Stimulated activated CD4-positive, alpha-beta T cell treated with anti-CD3 and anti-CD28 coated beads, Interleukin-4, amount 100 ng/mL, for 24 hours (primary cell): ENCODE measurements at regions not wholly inside any gene's neighbourhood (a gene's known extent, or its start where the extent isn't known, plus 50 kb on each side); places are given as distances from the start of the nearest gene placed in this dataset.

ENCODE experiments used
- DNase-seq: peaks from one replicate; pipeline ENCODE4 v3.0.0-alpha.2; 2020

- DNase-seq: no peak
Observed at GRCh38 chr1:168920456-168921094, 185.9 kb upstream of the ATP1B1 start.

- no peak for DNase-seq
Observed at GRCh38 chr1:168921629-168922028, 184.9 kb upstream of the ATP1B1 start.

- DNase-seq: no peak
Observed at GRCh38 chr1:168923521-168924136, 182.9 kb upstream of the ATP1B1 start.

- DNase-seq: no peak
Observed at GRCh38 chr1:168924976-168925375, 181.5 kb upstream of the ATP1B1 start.

- no peak for DNase-seq
Observed at GRCh38 chr1:168926236-168926635, 180.3 kb upstream of the ATP1B1 start.

GRCh38 chr1:168932539-168932938 lies 174.0 kb upstream of the ATP1B1 start:
- no peak for DNase-seq

- no peak for DNase-seq
Observed at GRCh38 chr1:168933141-168933805, 173.2 kb upstream of the ATP1B1 start.

- DNase-seq: no peak
Observed at GRCh38 chr1:168939110-168939946, 167.2 kb upstream of the ATP1B1 start.

- no peak for DNase-seq
Observed at GRCh38 chr1:168939947-168940223, 166.6 kb upstream of the ATP1B1 start.

- DNase-seq: no peak
Observed at GRCh38 chr1:168941640-168942039, 164.8 kb upstream of the ATP1B1 start.

GRCh38 chr1:168942165-168942564 lies 164.3 kb upstream of the ATP1B1 start:
- DNase-seq: no peak

GRCh38 chr1:168945870-168946269 lies 160.6 kb upstream of the ATP1B1 start:
- DNase-seq: no peak

GRCh38 chr1:168947041-168947440 lies 159.4 kb upstream of the ATP1B1 start:
- no peak for DNase-seq

- no peak for DNase-seq
Observed at GRCh38 chr1:168949672-168950071, 156.8 kb upstream of the ATP1B1 start.

- no peak for DNase-seq
Observed at GRCh38 chr1:168957818-168958217, 148.7 kb upstream of the ATP1B1 start.

GRCh38 chr1:168958562-168959289 lies 147.8 kb upstream of the ATP1B1 start:
- DNase-seq: no peak

- no peak for DNase-seq
Observed at GRCh38 chr1:168959382-168959781, 147.1 kb upstream of the ATP1B1 start.

- no peak for DNase-seq
Observed at GRCh38 chr1:168960114-168960513, 146.4 kb upstream of the ATP1B1 start.

GRCh38 chr1:168960595-168960994 lies 145.9 kb upstream of the ATP1B1 start:
- DNase-seq: no peak

GRCh38 chr1:168963601-168964000 lies 142.9 kb upstream of the ATP1B1 start:
- no peak for DNase-seq

- DNase-seq: no peak
Observed at GRCh38 chr1:168964478-168964877, 142.0 kb upstream of the ATP1B1 start.

GRCh38 chr1:168966217-168966616 lies 140.3 kb upstream of the ATP1B1 start:
- no peak for DNase-seq

- DNase-seq: no peak
Observed at GRCh38 chr1:168966636-168967035, 139.9 kb upstream of the ATP1B1 start.
